ENCODE measurements at regions not wholly inside any gene's neighbourhood (a gene's known extent, or its start where the extent isn't known, plus 50 kb on each side); places are given as distances from the start of the nearest gene placed in this dataset.

- no peak overlapping the region for H3K4me3 ChIP-seq (replicated peaks in 1 of 3; ENCODE audit: insufficient read depth in 1 of 3, low read depth in 2 of 3, low read length in 3 of 3)
- no peaks in the 10 kb centered on the region for H3K27me3 ChIP-seq (ENCODE audit: control insufficient read depth in 1 of 2, insufficient read depth in 2 of 2, low read length in 2 of 2)
- no peak overlapping the region for H3K9ac ChIP-seq (ENCODE audit: insufficient read depth, low read depth, low read length)
- H4K20me1 ChIP-seq (ENCODE audit: insufficient read depth, low read length), result no peaks in the 10 kb centered on the region
- H3K9me3 ChIP-seq (ENCODE audit: low read length), result no peaks in the 10 kb centered on the region
- H3K36me3 ChIP-seq (replicated peaks in 1 of 2; ENCODE audit: control insufficient read depth in 1 of 2, insufficient read depth in 2 of 2, low read length in 2 of 2), result no peaks in the 10 kb centered on the region
- no peak overlapping the region for H3K4me2 ChIP-seq (ENCODE audit: low read depth, low read length)
- no TSS peak for BruUV-seq (replicated peaks)
- FAIRE-seq (no peak), ATAC-seq (no peak), DNase-seq (ENCODE audit: low spot score) (no peak)
- no peak overlapping the region for H2AFZ ChIP-seq (ENCODE audit: low read length)
- no peak for TF ChIP-seq CAMTA2 (CRISPR knock-in tag; IDR thresholded peaks at IDR 0.05; ENCODE audit: borderline replicate concordance)
- TF ChIP-seq, protein P1, sequence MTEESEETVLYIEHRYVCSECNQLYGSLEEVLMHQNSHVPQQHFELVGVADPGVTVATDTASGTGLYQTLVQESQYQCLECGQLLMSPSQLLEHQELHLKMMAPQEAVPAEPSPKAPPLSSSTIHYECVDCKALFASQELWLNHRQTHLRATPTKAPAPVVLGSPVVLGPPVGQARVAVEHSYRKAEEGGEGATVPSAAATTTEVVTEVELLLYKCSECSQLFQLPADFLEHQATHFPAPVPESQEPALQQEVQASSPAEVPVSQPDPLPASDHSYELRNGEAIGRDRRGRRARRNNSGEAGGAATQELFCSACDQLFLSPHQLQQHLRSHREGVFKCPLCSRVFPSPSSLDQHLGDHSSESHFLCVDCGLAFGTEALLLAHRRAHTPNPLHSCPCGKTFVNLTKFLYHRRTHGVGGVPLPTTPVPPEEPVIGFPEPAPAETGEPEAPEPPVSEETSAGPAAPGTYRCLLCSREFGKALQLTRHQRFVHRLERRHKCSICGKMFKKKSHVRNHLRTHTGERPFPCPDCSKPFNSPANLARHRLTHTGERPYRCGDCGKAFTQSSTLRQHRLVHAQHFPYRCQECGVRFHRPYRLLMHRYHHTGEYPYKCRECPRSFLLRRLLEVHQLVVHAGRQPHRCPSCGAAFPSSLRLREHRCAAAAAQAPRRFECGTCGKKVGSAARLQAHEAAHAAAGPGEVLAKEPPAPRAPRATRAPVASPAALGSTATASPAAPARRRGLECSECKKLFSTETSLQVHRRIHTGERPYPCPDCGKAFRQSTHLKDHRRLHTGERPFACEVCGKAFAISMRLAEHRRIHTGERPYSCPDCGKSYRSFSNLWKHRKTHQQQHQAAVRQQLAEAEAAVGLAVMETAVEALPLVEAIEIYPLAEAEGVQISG (CRISPR knock-in tag; IDR thresholded peaks at IDR 0.05), result no peak
- no peak for TF ChIP-seq FOSL1 (CRISPR knock-in tag; IDR thresholded peaks at IDR 0.05; ENCODE audit: borderline replicate concordance)
- no peak for TF ChIP-seq ZNF75D (CRISPR knock-in tag; IDR thresholded peaks at IDR 0.05; ENCODE audit: borderline replicate concordance)
- no peak for TF ChIP-seq HMG20A (CRISPR knock-in tag; IDR thresholded peaks at IDR 0.05; ENCODE audit: borderline replicate concordance)
- no peak for TF ChIP-seq ZKSCAN1 (IDR thresholded peaks at IDR 0.05; ENCODE audit: low read length)
- no peak for TF ChIP-seq ZFX (CRISPR knock-in tag; IDR thresholded peaks at IDR 0.05; ENCODE audit: low read depth)
- no peak for TF ChIP-seq ARNTL (CRISPR knock-in tag; IDR thresholded peaks at IDR 0.05)
- no peak for TF ChIP-seq SMAD1 (CRISPR knock-in tag; IDR thresholded peaks at IDR 0.05; ENCODE audit: borderline replicate concordance, low read depth)
- TF ChIP-seq FOXP4 (CRISPR knock-in tag; IDR thresholded peaks at IDR 0.05), result no peak
- no peak for TF ChIP-seq SUZ12 (IDR thresholded peaks at IDR 0.05; ENCODE audit: low read depth, low read length)
- no peak for TF ChIP-seq ZBTB20 (CRISPR knock-in tag; IDR thresholded peaks at IDR 0.05; ENCODE audit: borderline replicate concordance, low read depth)
- no peak for TF ChIP-seq KDM3A (CRISPR knock-in tag; IDR thresholded peaks at IDR 0.05; ENCODE audit: low read depth)
- no peak for TF ChIP-seq ESRRA (CRISPR knock-in tag; IDR thresholded peaks at IDR 0.05; ENCODE audit: low read depth)
- no peak for TF ChIP-seq ZNF343 (CRISPR knock-in tag; IDR thresholded peaks at IDR 0.05)
- no peak for TF ChIP-seq ZNF354B (CRISPR knock-in tag; IDR thresholded peaks at IDR 0.05)
- TF ChIP-seq GPN1 (CRISPR knock-in tag; IDR thresholded peaks at IDR 0.05; ENCODE audit: borderline replicate concordance), result no peak
- TF ChIP-seq MTA3 (CRISPR knock-in tag; IDR thresholded peaks at IDR 0.05), result no peak
- H3K79me2 ChIP-seq (ENCODE audit: insufficient read depth, low read length), result no peaks in the 10 kb centered on the region
- CTCF ChIA-PET (ENCODE audit: low intra/inter-chr PET ratio, low total read pairs), result no interaction called here
- WGBS (ENCODE audit: low lambda C conversion rate), result 0% methylated on average over 1 of the region's 1 CpG
- in situ Hi-C loops (cut with HindIII; ENCODE audit: extremely low pct_ligation_motif_present, low pct_unique_long_range_greater_than_20kb), result no loop called here
- H3K27ac ChIP-seq (ENCODE audit: extremely low read length, insufficient read depth, low read length), result no peak overlapping the region
- H3K4me1 ChIP-seq (ENCODE audit: insufficient read depth, low read length), result no peaks in the 10 kb centered on the region
- POLR2A ChIA-PET, result no interaction called here
- intact Hi-C loops (cut with micrococcal nuclease; ENCODE audit: unreplicated experiment), result loop anchor here (10.0 kb wide), 1 partner anchor 70 kb away; no protein-coding TSS in a partner anchor
Observed at GRCh38 chr9:17854487-17854886, 275.6 kb downstream of the SH3GL2 start.

All from HepG2 (cell line).